ENCODE measurements at regions not wholly inside any gene's neighbourhood (a gene's known extent, or its start where the extent isn't known, plus 50 kb on each side); places are given as distances from the start of the nearest gene placed in this dataset.

DNA sequence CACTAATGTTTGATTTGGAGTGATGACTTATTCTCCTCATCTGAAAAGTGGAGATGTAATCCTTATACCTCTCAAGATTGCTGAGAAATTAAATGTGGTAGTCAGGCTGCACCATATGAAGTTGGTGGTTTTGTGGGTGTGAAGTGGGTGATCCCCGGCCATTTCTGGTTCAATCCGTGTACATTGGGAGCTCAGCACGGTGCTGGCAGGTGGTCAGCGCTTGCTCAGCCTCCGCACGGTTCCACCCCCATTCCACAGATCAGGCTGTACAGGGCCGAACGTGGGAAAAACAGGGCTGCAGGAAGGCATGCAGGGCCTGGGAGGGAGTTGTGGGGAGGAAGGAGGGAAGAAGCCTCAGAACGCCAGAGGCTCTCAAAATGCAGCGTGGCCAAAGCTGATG, 198.3 kb downstream of the INO80D start:
- TF ChIP-seq, protein P1, sequence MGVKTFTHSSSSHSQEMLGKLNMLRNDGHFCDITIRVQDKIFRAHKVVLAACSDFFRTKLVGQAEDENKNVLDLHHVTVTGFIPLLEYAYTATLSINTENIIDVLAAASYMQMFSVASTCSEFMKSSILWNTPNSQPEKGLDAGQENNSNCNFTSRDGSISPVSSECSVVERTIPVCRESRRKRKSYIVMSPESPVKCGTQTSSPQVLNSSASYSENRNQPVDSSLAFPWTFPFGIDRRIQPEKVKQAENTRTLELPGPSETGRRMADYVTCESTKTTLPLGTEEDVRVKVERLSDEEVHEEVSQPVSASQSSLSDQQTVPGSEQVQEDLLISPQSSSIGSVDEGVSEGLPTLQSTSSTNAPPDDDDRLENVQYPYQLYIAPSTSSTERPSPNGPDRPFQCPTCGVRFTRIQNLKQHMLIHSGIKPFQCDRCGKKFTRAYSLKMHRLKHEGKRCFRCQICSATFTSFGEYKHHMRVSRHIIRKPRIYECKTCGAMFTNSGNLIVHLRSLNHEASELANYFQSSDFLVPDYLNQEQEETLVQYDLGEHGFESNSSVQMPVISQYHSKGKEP (tag by site-specific recombination; IDR thresholded peaks at IDR 0.05): no peak
- TF ChIP-seq, protein P2, sequence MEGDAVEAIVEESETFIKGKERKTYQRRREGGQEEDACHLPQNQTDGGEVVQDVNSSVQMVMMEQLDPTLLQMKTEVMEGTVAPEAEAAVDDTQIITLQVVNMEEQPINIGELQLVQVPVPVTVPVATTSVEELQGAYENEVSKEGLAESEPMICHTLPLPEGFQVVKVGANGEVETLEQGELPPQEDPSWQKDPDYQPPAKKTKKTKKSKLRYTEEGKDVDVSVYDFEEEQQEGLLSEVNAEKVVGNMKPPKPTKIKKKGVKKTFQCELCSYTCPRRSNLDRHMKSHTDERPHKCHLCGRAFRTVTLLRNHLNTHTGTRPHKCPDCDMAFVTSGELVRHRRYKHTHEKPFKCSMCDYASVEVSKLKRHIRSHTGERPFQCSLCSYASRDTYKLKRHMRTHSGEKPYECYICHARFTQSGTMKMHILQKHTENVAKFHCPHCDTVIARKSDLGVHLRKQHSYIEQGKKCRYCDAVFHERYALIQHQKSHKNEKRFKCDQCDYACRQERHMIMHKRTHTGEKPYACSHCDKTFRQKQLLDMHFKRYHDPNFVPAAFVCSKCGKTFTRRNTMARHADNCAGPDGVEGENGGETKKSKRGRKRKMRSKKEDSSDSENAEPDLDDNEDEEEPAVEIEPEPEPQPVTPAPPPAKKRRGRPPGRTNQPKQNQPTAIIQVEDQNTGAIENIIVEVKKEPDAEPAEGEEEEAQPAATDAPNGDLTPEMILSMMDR (tag by site-specific recombination; IDR thresholded peaks at IDR 0.05): no peak
- TF ChIP-seq, protein P3, sequence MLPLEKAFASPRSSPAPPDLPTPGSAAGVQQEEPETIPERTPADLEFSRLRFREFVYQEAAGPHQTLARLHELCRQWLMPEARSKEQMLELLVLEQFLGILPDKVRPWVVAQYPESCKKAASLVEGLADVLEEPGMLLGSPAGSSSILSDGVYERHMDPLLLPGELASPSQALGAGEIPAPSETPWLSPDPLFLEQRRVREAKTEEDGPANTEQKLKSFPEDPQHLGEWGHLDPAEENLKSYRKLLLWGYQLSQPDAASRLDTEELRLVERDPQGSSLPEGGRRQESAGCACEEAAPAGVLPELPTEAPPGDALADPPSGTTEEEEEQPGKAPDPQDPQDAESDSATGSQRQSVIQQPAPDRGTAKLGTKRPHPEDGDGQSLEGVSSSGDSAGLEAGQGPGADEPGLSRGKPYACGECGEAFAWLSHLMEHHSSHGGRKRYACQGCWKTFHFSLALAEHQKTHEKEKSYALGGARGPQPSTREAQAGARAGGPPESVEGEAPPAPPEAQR (tag by site-specific recombination; IDR thresholded peaks at IDR 0.05): no peak
